Panc1 (cell line): ENCODE measurements at regions not wholly inside any gene's neighbourhood (a gene's known extent, or its start where the extent isn't known, plus 50 kb on each side); places are given as distances from the start of the nearest gene placed in this dataset.

Experiments
- ATAC-seq: fragments of 200-7000 bp; cut with Tn5 transposase; 2 replicates; pipeline ENCODE4 v1.9.1; 2020; ENCODE audit warnings: mild to moderate bottlenecking, moderate library complexity
- BruUV-seq: library from RNA; stranded (reverse); fragments of 400-500 nt; replicated peaks from 2 replicates; lab custom pipeline; 2021; lab: Mats Ljungman, UMichigan
- CTCF ChIA-PET: fragments of 300-600 bp; sonication (Branson Sonifier 250); formaldehyde crosslinking; loops from one replicate; lab custom pipeline; 2022; ENCODE audit warnings: antibody characterized with exemption; lab: Charles Lee
- POLR2A ChIA-PET: fragments of 300-600 bp; sonication (Branson Sonifier 250); formaldehyde crosslinking; loops from one replicate; lab custom pipeline; 2022; ENCODE audit warnings: antibody characterized with exemption; lab: Charles Lee
- DNase-seq: peaks from one replicate; pipeline ENCODE4 v3.0.0-alpha.2; 2010; ENCODE audit warnings: low read depth, low spot score
- H3K27ac ChIP-seq: 2 replicates; pipeline ENCODE4 v1.5.1; 2011; ENCODE audit warnings: mild to moderate bottlenecking, low read length, inconsistent platforms
- H3K27me3 ChIP-seq: fragments of 200-500 bp; sonication (Bioruptor generic); 2 replicates; pipeline ENCODE4 v1.6.0; 2014; ENCODE audit warnings: low read length, inconsistent platforms; ENCODE audit not compliant: control insufficient read depth, insufficient read depth
- H3K36me3 ChIP-seq: fragments of 200-500 bp; sonication (Bioruptor generic); 2 replicates; pipeline ENCODE4 v1.5.1; 2014; ENCODE audit warnings: inconsistent platforms, mild to moderate bottlenecking, low read length, moderate library complexity; ENCODE audit not compliant: control insufficient read depth, insufficient read depth
- H3K4me1 ChIP-seq: 2 replicates; pipeline ENCODE4 v1.5.1; 2011; ENCODE audit warnings: inconsistent platforms, mild to moderate bottlenecking, low read length, moderate library complexity; ENCODE audit not compliant: control insufficient read depth, insufficient read depth
- H3K4me3 ChIP-seq, 2 experiments: 2 replicates each; pipeline ENCODE4 v1.5.1; 2011 to 2012; ENCODE audit warnings: low read depth in 2 of 2, low read length in 2 of 2, mild to moderate bottlenecking in 2 of 2, inconsistent platforms in 1 of 2, moderate library complexity in 1 of 2
- H3K9me3 ChIP-seq: fragments of 200-500 bp; sonication (Bioruptor generic); 2 replicates; pipeline ENCODE4 v1.5.1; 2014; ENCODE audit warnings: low read depth, mild to moderate bottlenecking, inconsistent platforms, low read length, moderate library complexity; ENCODE audit not compliant: control insufficient read depth, insufficient read depth
- POLR2AphosphoS5 ChIP-seq: IDR thresholded peaks from 2 replicates; pipeline ENCODE4 v1.6.1; 2012; ENCODE audit warnings: mild to moderate bottlenecking, low read depth, low read length, moderate library complexity
- SIN3A ChIP-seq: IDR thresholded peaks from 2 replicates; pipeline ENCODE4 v1.6.1; 2012; ENCODE audit warnings: low read depth, mild to moderate bottlenecking, low read length, moderate library complexity, borderline replicate concordance; ENCODE audit not compliant: insufficient read depth
- TCF7L2 ChIP-seq: IDR thresholded peaks from 2 replicates; pipeline ENCODE4 v1.6.1; 2011; ENCODE audit warnings: mild to moderate bottlenecking, low read depth, low read length, inconsistent platforms
- in situ Hi-C: cut with HindIII; loops from 2 replicates; pipeline ENCODE4 v1.10.0; 2016; ENCODE audit warnings: low sequenced_read_pairs, low pct_unique_long_range_greater_than_20kb
- intact Hi-C: fragments of 100-400 bp; cut with micrococcal nuclease; formaldehyde crosslinking; loops from one replicate; pipeline ENCODE4 v1.10.0; 2022; ENCODE audit not compliant: unreplicated experiment
- TF ChIP-seq, protein P1 (sequence below): fragments of 450-650 bp; IDR thresholded peaks from 2 replicates; pipeline ENCODE4 v1.5.1; 2017; ENCODE audit warnings: mild to moderate bottlenecking
- TF ChIP-seq, protein P2 (sequence below), 2 experiments: IDR thresholded peaks; 2 replicates each; pipeline ENCODE4 v1.6.1; 2011 to 2012; ENCODE audit warnings: low read depth in 2 of 2, control low read depth in 1 of 2, low read length in 1 of 2, mild to moderate bottlenecking in 1 of 2, moderate library complexity in 1 of 2; ENCODE audit not compliant: insufficient read depth in 1 of 2

DNA sequence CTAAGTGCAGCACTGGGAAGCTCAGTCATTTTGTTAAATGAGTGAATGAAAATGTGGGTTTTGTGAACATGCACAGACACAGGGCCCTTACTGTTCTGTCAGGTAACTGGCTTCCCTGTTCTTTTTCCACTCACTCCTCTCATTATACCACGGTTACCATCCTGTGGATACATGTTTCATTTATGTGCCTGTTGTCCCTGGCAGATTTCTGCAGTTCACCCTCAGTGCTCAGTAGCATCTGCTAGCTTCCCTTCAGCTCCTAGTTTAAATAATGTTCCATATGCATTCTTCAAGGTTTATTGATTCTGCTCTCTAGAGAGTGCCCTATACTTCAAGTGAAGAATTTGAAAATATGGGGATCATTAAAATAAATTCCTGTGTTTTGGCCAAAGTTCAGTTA lies 1634.3 kb upstream of the ADGRL3 start:
- Histone ChIP-seq H3K4me3 (no peak overlapping the region), H3K27me3 (no peaks in the 10 kb centered on the region), H3K36me3 (no peaks in the 10 kb centered on the region), H3K9me3 (no peaks in the 10 kb centered on the region), H3K27ac (peak overlapping the region; percentile 34; the same call in 1 of the 2 replicates), H3K4me1 (no peaks in the 10 kb centered on the region)
- TF ChIP-seq POLR2AphosphoS5 (no peak), SIN3A (no peak), TCF7L2 (no peak)
- TF ChIP-seq, protein P1, sequence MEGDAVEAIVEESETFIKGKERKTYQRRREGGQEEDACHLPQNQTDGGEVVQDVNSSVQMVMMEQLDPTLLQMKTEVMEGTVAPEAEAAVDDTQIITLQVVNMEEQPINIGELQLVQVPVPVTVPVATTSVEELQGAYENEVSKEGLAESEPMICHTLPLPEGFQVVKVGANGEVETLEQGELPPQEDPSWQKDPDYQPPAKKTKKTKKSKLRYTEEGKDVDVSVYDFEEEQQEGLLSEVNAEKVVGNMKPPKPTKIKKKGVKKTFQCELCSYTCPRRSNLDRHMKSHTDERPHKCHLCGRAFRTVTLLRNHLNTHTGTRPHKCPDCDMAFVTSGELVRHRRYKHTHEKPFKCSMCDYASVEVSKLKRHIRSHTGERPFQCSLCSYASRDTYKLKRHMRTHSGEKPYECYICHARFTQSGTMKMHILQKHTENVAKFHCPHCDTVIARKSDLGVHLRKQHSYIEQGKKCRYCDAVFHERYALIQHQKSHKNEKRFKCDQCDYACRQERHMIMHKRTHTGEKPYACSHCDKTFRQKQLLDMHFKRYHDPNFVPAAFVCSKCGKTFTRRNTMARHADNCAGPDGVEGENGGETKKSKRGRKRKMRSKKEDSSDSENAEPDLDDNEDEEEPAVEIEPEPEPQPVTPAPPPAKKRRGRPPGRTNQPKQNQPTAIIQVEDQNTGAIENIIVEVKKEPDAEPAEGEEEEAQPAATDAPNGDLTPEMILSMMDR, result no peak
- TF ChIP-seq, protein P2, sequence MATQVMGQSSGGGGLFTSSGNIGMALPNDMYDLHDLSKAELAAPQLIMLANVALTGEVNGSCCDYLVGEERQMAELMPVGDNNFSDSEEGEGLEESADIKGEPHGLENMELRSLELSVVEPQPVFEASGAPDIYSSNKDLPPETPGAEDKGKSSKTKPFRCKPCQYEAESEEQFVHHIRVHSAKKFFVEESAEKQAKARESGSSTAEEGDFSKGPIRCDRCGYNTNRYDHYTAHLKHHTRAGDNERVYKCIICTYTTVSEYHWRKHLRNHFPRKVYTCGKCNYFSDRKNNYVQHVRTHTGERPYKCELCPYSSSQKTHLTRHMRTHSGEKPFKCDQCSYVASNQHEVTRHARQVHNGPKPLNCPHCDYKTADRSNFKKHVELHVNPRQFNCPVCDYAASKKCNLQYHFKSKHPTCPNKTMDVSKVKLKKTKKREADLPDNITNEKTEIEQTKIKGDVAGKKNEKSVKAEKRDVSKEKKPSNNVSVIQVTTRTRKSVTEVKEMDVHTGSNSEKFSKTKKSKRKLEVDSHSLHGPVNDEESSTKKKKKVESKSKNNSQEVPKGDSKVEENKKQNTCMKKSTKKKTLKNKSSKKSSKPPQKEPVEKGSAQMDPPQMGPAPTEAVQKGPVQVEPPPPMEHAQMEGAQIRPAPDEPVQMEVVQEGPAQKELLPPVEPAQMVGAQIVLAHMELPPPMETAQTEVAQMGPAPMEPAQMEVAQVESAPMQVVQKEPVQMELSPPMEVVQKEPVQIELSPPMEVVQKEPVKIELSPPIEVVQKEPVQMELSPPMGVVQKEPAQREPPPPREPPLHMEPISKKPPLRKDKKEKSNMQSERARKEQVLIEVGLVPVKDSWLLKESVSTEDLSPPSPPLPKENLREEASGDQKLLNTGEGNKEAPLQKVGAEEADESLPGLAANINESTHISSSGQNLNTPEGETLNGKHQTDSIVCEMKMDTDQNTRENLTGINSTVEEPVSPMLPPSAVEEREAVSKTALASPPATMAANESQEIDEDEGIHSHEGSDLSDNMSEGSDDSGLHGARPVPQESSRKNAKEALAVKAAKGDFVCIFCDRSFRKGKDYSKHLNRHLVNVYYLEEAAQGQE (IDR thresholded peaks at IDR 0.05; ENCODE audit: insufficient read depth in 1 of 2, low read depth in 2 of 2, low read length in 1 of 2), result no peak
- BruUV-seq, result no TSS peak
- ChIA-PET CTCF (no interaction called here), POLR2A (no interaction called here)
- DNase-seq (no peak), ATAC-seq (no peak)
- intact Hi-C loops (no loop called here), in situ Hi-C loops (no loop called here)

DNA sequence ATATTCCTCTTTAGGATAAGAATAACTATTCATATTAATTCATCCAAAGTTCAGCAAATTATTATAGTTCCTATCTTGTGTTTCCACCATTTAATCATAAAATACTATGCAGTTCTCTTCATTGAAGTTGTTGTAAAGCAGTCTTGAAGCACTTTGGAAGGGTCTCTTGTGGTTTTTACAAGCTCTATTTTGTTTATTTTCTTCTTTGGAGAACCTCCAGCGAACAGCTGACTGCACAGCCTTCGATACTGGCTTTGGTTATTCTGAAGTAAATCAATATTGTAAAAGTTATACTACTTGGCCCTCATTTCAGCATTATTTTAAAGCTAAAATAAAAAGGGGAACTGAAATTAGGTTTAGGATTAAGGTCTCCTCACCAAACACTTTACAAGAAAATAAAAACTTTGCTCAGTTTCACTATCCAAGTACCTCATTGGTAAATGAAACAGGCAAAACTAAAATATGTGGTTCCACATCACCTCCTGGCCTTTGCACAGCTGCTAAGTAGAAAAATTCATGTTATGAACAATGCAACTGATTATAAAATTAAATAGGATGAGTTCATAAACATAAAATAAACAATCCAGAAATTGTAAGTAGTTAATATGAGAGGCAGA lies 1629.2 kb upstream of the ADGRL3 start:
- Histone ChIP-seq H3K9me3 (no peaks in the 10 kb centered on the region), H3K27me3 (no peaks in the 10 kb centered on the region), H3K27ac (peak overlapping the region; percentile 80; the same call in 1 of the 2 replicates), H3K4me1 (no peaks in the 10 kb centered on the region), H3K36me3 (no peaks in the 10 kb centered on the region), H3K4me3 (no peak overlapping the region)
- ATAC-seq, result no peak
- CTCF ChIA-PET, result no interaction called here
- no peak for DNase-seq
- in situ Hi-C loops, result no loop called here
- TF ChIP-seq SIN3A, result no peak
- peak; percentile 72 for TF ChIP-seq TCF7L2
- no TSS peak for BruUV-seq
- POLR2A ChIA-PET, result no interaction called here
- intact Hi-C loops, result no loop called here

DNA sequence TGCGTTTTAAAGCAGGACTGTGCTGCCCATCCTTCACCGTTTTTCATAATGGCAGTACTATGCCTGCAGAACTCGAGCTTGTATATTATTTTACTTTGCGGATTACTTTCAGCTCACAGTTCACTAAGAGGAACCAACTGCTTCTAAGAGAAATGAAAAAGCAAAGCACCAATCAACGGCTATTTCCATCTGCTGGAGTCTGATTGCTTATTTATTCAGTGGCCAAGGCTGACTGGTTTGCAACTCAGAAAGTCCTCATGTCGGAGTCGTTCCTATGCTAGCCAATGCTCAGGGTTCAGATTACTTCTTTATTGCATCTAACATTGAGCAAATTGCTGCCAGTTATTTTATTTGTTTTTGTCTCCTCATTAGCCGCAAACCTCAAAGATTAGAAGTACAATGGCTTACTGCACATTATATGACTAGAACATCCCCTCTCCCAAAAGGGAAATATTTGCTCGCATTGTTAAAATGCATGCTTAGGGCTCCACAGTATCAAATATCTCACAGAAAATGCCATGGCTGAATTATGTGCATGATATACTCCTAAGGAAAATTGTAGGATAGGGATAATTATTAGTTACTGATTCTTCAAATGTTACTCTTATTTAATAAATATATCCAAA lies 1628.2 kb upstream of the ADGRL3 start:
- Histone ChIP-seq H3K4me3 (no peak overlapping the region; a peak in 2 of 4 replicates), H3K27ac (peak overlapping the region; percentile 80), H3K4me1 (no peaks in the 10 kb centered on the region), H3K27me3 (no peaks in the 10 kb centered on the region), H3K9me3 (no peaks in the 10 kb centered on the region), H3K36me3 (no peaks in the 10 kb centered on the region)
- in situ Hi-C loops (no loop called here), intact Hi-C loops (no loop called here)
- ChIA-PET CTCF (interaction anchor here (0.6 kb wide), 1 partner anchor 16 kb away, joined by 3 read pairs; no protein-coding TSS in a partner anchor), POLR2A (no interaction called here)
- BruUV-seq, result no TSS peak
- ATAC-seq (peak; percentile 82), DNase-seq (no peak)
- TF ChIP-seq, protein P1, result no peak
- TF ChIP-seq TCF7L2, result peak; percentile 85
- no peak for TF ChIP-seq SIN3A
